ENCODE measurements at regions not wholly inside any gene's neighbourhood (a gene's known extent, or its start where the extent isn't known, plus 50 kb on each side); places are given as distances from the start of the nearest gene placed in this dataset.

DNA sequence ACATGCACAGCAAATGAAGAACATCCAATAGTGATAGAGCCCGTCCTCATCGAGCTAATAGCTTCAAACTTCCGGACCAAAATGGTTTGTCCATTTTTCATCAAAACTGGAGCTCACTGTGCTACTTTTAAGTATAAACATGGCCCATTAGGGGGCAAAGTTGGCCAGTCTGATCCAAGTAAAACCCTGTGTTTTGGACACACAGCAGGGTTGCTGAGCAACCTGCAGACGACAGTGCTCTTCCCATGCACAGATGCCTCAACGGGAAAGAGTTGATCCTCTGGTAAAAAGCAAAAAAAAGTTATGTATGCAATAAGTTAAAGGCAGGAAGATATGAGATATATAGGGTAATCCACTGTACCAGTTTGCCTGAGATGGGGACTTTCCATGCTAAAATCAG lies 244.0 kb upstream of the THBS1 start:
- DNase-seq (no peak), ATAC-seq (no peak)
- intact Hi-C loops (cut with DNase I), result no loop called here
- Histone ChIP-seq H3K4me3 (no peak overlapping the region), H3K4me1 (no peaks in the 10 kb centered on the region), H3K36me3 (ENCODE audit: insufficient read depth in 1 of 2, low read depth in 1 of 2) (no peaks in the 10 kb centered on the region), H3K27me3 (ENCODE audit: insufficient read depth in 3 of 3, low read length in 2 of 3) (no peaks in the 10 kb centered on the region), H3K27ac (no peak overlapping the region), H3K9me3 (no peaks in the 10 kb centered on the region)
- 52 to 69% (median 55%) methylated on average over 5 of the region's 5 CpGs for WGBS, 3 donors
- TF ChIP-seq, protein P1, sequence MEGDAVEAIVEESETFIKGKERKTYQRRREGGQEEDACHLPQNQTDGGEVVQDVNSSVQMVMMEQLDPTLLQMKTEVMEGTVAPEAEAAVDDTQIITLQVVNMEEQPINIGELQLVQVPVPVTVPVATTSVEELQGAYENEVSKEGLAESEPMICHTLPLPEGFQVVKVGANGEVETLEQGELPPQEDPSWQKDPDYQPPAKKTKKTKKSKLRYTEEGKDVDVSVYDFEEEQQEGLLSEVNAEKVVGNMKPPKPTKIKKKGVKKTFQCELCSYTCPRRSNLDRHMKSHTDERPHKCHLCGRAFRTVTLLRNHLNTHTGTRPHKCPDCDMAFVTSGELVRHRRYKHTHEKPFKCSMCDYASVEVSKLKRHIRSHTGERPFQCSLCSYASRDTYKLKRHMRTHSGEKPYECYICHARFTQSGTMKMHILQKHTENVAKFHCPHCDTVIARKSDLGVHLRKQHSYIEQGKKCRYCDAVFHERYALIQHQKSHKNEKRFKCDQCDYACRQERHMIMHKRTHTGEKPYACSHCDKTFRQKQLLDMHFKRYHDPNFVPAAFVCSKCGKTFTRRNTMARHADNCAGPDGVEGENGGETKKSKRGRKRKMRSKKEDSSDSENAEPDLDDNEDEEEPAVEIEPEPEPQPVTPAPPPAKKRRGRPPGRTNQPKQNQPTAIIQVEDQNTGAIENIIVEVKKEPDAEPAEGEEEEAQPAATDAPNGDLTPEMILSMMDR (IDR thresholded peaks at IDR 0.05), result no peak

DNA sequence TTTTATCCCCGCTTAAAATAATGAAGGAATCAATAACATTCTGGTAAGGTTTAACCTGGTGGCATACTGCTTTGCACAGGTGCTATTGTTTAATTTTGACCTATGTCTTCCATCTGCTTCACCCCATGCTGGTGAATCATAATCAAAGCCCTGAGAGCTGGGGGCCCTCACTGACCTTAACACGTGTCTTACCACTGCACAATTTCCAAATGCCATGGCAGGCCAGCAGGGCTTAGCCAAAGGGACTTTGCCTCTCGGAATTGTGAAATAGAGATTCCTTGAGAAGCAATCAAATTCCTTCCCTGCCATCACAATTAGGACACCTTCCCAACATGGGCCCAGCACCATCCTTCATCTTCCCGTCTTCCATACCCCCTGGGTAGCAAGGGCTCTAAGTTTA lies 242.6 kb upstream of the THBS1 start:
- no peak for ATAC-seq
- no peak for DNase-seq
- TF ChIP-seq, protein P1 (IDR thresholded peaks at IDR 0.05), result no peak
- Histone ChIP-seq H3K27ac (no peak overlapping the region), H3K4me3 (no peak overlapping the region), H3K9me3 (peaks cover 9% of the 10 kb centered on the region), H3K4me1 (no peaks in the 10 kb centered on the region), H3K36me3 (ENCODE audit: insufficient read depth in 1 of 2, low read depth in 1 of 2) (no peaks in the 10 kb centered on the region), H3K27me3 (ENCODE audit: insufficient read depth in 3 of 3, low read length in 2 of 3) (no peaks in the 10 kb centered on the region)
- WGBS, 3 donors, result 65 to 91% (median 66%) methylated on average over 4 of the region's 4 CpGs
- intact Hi-C loops (cut with DNase I), result no loop called here

DNA sequence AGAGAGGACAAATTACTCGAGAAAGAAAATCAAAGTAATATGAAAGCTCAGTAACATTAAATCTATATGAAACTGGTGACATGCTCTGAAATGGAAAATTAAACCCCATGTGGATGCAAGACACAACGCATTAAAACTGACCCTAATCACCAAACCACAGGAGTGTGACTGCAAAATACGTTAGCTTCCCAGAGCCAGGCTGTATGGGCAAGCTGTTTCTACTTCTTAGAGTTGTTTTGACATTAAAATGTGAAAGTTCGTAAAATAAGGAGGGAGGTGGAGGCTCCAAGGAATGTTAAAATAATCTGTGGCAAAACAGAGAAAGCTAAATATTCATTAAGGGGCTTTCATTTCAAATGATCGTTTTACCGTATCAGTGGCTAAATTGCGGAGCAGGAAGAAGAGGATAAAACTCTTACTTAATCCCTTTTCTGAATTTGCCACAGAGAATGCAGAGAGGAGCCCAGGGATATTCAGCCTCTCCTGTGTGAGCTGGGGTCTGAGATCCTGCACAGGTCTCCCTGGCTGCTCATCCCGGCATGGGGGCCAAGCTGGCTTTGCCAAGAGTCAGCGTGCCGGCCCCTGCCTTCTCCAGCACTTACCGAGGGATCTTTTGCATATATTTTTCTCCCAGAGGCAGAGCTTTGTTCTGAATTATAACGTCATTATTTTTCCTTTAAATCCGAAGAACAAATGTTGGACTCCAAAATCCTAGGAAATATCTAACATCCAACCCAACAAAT lies 239.8 kb upstream of the THBS1 start:
- Histone ChIP-seq H3K36me3 (ENCODE audit: insufficient read depth in 1 of 2, low read depth in 1 of 2) (no peaks in the 10 kb centered on the region), H3K27ac (no peak overlapping the region), H3K4me3 (no peak overlapping the region), H3K27me3 (ENCODE audit: insufficient read depth in 3 of 3, low read length in 2 of 3) (no peaks in the 10 kb centered on the region), H3K9me3 (peaks cover 14% of the 10 kb centered on the region), H3K4me1 (no peaks in the 10 kb centered on the region)
- intact Hi-C loops (cut with DNase I), result no loop called here
- DNase-seq (no peak), ATAC-seq (no peak)
- 64 to 68% (median 65%) methylated on average over 13 of the region's 13 CpGs for WGBS, 3 donors
- TF ChIP-seq, protein P1 (IDR thresholded peaks at IDR 0.05), result no peak

DNA sequence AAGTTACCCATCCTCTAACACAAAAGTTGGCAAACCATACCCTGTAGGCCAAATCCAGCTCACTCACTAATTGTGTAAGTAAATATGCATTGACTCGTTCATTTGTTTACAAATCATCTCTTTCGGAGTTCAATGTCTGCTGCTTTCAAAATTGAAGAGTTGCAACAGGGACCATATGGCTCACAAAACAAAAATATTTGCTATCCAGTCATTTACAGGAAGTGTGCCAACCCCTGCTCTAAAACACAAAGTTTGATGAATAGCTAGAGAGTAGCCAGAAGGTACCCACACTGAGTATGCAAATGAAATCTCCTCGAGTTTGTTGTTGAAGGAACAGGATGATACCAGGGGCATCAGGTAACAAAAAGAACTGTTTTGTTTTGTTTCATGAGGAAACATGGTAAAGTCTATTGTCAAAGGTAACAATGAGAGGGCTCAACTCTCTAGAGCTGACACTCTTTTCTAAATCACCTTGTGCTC lies 236.2 kb upstream of the THBS1 start:
- no peak for DNase-seq
- TF ChIP-seq, protein P1 (IDR thresholded peaks at IDR 0.05), result no peak
- Histone ChIP-seq H3K4me3 (no peak overlapping the region), H3K9me3 (peaks cover 14% of the 10 kb centered on the region), H3K27ac (no peak overlapping the region), H3K4me1 (no peaks in the 10 kb centered on the region), H3K27me3 (ENCODE audit: insufficient read depth in 3 of 3, low read length in 2 of 3) (no peaks in the 10 kb centered on the region), H3K36me3 (ENCODE audit: insufficient read depth in 1 of 2, low read depth in 1 of 2) (no peaks in the 10 kb centered on the region)
- 69 to 88% (median 78%) methylated on average over 3 of the region's 3 CpGs for WGBS, 3 donors
- intact Hi-C loops (cut with DNase I), result no loop called here
- no peak for ATAC-seq

DNA sequence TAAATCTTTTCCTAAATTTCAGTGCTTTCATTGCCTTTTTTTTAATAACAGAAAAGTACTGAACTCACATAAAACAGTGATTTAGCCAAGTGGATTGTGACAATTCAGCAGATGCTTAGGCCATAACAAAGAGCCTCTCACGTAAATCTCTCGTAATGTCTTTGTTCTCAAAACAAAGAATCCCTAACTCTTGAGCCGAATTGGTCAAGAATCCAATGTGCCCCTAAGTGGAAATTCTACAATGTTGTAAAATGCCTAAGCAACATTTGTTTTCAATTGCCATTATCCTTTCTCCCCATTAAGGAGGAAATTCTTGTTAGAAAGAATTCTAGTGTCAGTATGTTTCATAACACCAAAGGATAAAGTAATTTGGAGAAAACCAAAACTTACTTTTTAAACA lies 235.7 kb upstream of the THBS1 start:
- intact Hi-C loops (cut with DNase I), result no loop called here
- DNase-seq, result no peak
- ATAC-seq, result no peak
- H3K9me3 ChIP-seq, result peaks cover 14% of the 10 kb centered on the region
- H3K27ac ChIP-seq, result no peak overlapping the region
- H3K27me3 ChIP-seq (ENCODE audit: insufficient read depth in 3 of 3, low read length in 2 of 3), result no peaks in the 10 kb centered on the region
- no peak overlapping the region for H3K4me3 ChIP-seq
- TF ChIP-seq, protein P1 (IDR thresholded peaks at IDR 0.05), result no peak
- H3K4me1 ChIP-seq, result no peaks in the 10 kb centered on the region
- WGBS, 3 donors, result 46 to 53% (median 52%) methylated on average over 3 of the region's 3 CpGs
- H3K36me3 ChIP-seq (ENCODE audit: insufficient read depth in 1 of 2, low read depth in 1 of 2), result no peaks in the 10 kb centered on the region
